ENCODE measurements at regions not wholly inside any gene's neighbourhood (a gene's known extent, or its start where the extent isn't known, plus 50 kb on each side); places are given as distances from the start of the nearest gene placed in this dataset.

GRCh38 chrX:114361076-114361725 lies 222.7 kb upstream of the HTR2C start:
- no peaks in the 10 kb centered on the region for H3K27me3 ChIP-seq
- H3K4me1 ChIP-seq: no peaks in the 10 kb centered on the region
- no peaks in the 10 kb centered on the region for H3K9me3 ChIP-seq
- DNase-seq (no peak), ATAC-seq (ENCODE audit: low FRiP score in 2 of 2) (no peak)
- no peak overlapping the region for H3K4me3 ChIP-seq
- H3K36me3 ChIP-seq: no peaks in the 10 kb centered on the region
- H3K27ac ChIP-seq: no peak overlapping the region
- 57 to 65% methylated on average over 5 of the region's 5 CpGs for WGBS, 2 donors
- TF ChIP-seq POLR2A (IDR thresholded peaks at IDR 0.05) (no peak), POLR2AphosphoS5 (IDR thresholded peaks at IDR 0.05) (no peak), EP300 (IDR thresholded peaks at IDR 0.05) (no peak), CTCF (IDR thresholded peaks at IDR 0.05) (no peak)

- no peak overlapping the region for H3K27ac ChIP-seq
- no peak overlapping the region for H3K4me3 ChIP-seq
- WGBS, 2 donors: 68 to 85% methylated on average over 1 of the region's 1 CpG
- DNase-seq (no peak), ATAC-seq (ENCODE audit: low FRiP score in 2 of 2) (no peak)
- no peaks in the 10 kb centered on the region for H3K36me3 ChIP-seq
- H3K27me3 ChIP-seq: no peaks in the 10 kb centered on the region
- TF ChIP-seq POLR2AphosphoS5 (IDR thresholded peaks at IDR 0.05) (no peak), CTCF (IDR thresholded peaks at IDR 0.05) (no peak), EP300 (IDR thresholded peaks at IDR 0.05) (no peak), POLR2A (IDR thresholded peaks at IDR 0.05) (no peak)
- no peaks in the 10 kb centered on the region for H3K9me3 ChIP-seq
- no peaks in the 10 kb centered on the region for H3K4me1 ChIP-seq
These were observed 220.5 kb upstream of the HTR2C start for GRCh38 chrX:114363346-114363745.

- no peaks in the 10 kb centered on the region for H3K27me3 ChIP-seq
- ATAC-seq (ENCODE audit: low FRiP score in 2 of 2) (no peak), DNase-seq (no peak)
- no peak overlapping the region for H3K4me3 ChIP-seq
- 56 to 60% methylated on average over 5 of the region's 5 CpGs for WGBS, 2 donors
- no peaks in the 10 kb centered on the region for H3K9me3 ChIP-seq
- TF ChIP-seq POLR2A (IDR thresholded peaks at IDR 0.05): no peak
- TF ChIP-seq CTCF (IDR thresholded peaks at IDR 0.05): no peak
- no peak for TF ChIP-seq POLR2AphosphoS5 (IDR thresholded peaks at IDR 0.05)
- no peak for TF ChIP-seq EP300 (IDR thresholded peaks at IDR 0.05)
- H3K27ac ChIP-seq: no peak overlapping the region
- no peaks in the 10 kb centered on the region for H3K4me1 ChIP-seq
- no peaks in the 10 kb centered on the region for H3K36me3 ChIP-seq
These were observed 218.6 kb upstream of the HTR2C start for GRCh38 chrX:114365065-114365834.

GRCh38 chrX:114372937-114373336 lies 210.9 kb upstream of the HTR2C start:
- Histone ChIP-seq H3K9me3 (no peaks in the 10 kb centered on the region), H3K27ac (no peak overlapping the region), H3K4me1 (no peaks in the 10 kb centered on the region), H3K36me3 (no peaks in the 10 kb centered on the region), H3K27me3 (no peaks in the 10 kb centered on the region), H3K4me3 (no peak overlapping the region)
- TF ChIP-seq EP300 (IDR thresholded peaks at IDR 0.05) (no peak), POLR2AphosphoS5 (IDR thresholded peaks at IDR 0.05) (no peak), POLR2A (IDR thresholded peaks at IDR 0.05) (no peak), CTCF (IDR thresholded peaks at IDR 0.05) (no peak)
- no peak for ATAC-seq (ENCODE audit: low FRiP score in 2 of 2)
- WGBS, 2 donors: 59 to 61% methylated on average over 2 of the region's 2 CpGs
- no peak for DNase-seq

All from upper lobe of left lung (tissue), 6 donors.